Neuronal stem cell (in vitro differentiated cells): ENCODE measurements at regions not wholly inside any gene's neighbourhood (a gene's known extent, or its start where the extent isn't known, plus 50 kb on each side); places are given as distances from the start of the nearest gene placed in this dataset.
A peak's percentile ranks its signal among the peaks of the same experiment; 100 is the strongest.
"Not testable (repeated sequence)": the region's sequence is repeated elsewhere in the genome, so short reads cannot be mapped to it uniquely, and the experiment has no call there.

Experiments used
- DNase-seq: peaks from one replicate; pipeline ENCODE4 v3.0.0-alpha.2; 2013; ENCODE audit warnings: low spot score
- H2AFZ ChIP-seq: one replicate; pipeline ENCODE4 v1.6.1; 2013; ENCODE audit warnings: mild to moderate bottlenecking, low read length, inconsistent platforms
- H2AK5ac ChIP-seq: 2 replicates; pipeline ENCODE4 v1.6.1; 2013; ENCODE audit warnings: low read depth, mild to moderate bottlenecking, inconsistent platforms, low read length, moderate library complexity, mixed read lengths
- H2BK120ac ChIP-seq: 2 replicates; pipeline ENCODE4 v1.6.1; 2013; ENCODE audit warnings: low read depth, mild to moderate bottlenecking, inconsistent platforms, low read length, moderate library complexity, mixed read lengths
- H2BK12ac ChIP-seq: one replicate; pipeline ENCODE4 v1.6.1; 2013; ENCODE audit warnings: low read length, inconsistent platforms
- H2BK15ac ChIP-seq: 2 replicates; pipeline ENCODE4 v1.6.1; 2013; ENCODE audit warnings: mild to moderate bottlenecking, low read length, inconsistent platforms, mixed read lengths
- H2BK5ac ChIP-seq: one replicate; pipeline ENCODE4 v1.6.1; 2013; ENCODE audit warnings: inconsistent platforms, mild to moderate bottlenecking, low read length, moderate library complexity
- H3K14ac ChIP-seq: one replicate; pipeline ENCODE4 v1.6.1; 2013; ENCODE audit warnings: low read length, inconsistent platforms
- H3K18ac ChIP-seq: 2 replicates; pipeline ENCODE4 v1.6.1; 2013; ENCODE audit warnings: low read length, inconsistent platforms
- H3K23ac ChIP-seq: 2 replicates; pipeline ENCODE4 v1.6.1; 2013; ENCODE audit warnings: low read depth, mild to moderate bottlenecking, mixed read lengths, low read length, inconsistent platforms; ENCODE audit not compliant: poor library complexity
- H3K27ac ChIP-seq: replicated peaks from 3 replicates; pipeline ENCODE4 v1.5.1; 2013; ENCODE audit warnings: low read length, inconsistent platforms
- H3K27me3 ChIP-seq, 3 experiments: 2 replicates each; pipeline ENCODE4 v1.6.1; 2013; ENCODE audit warnings: low read length in 3 of 3, mild to moderate bottlenecking in 2 of 3, inconsistent platforms in 1 of 3, low read depth in 1 of 3, mixed read lengths in 1 of 3, moderate library complexity in 1 of 3; ENCODE audit not compliant: control insufficient read depth in 3 of 3, insufficient read depth in 3 of 3
- H3K36me3 ChIP-seq, 2 donors: replicated peaks in 1 of 2; 2 replicates each; pipeline ENCODE4 v1.6.1; 2013; ENCODE audit warnings: low read length in 2 of 2; ENCODE audit not compliant: control insufficient read depth in 2 of 2, insufficient read depth in 2 of 2
- H3K4ac ChIP-seq: 2 replicates; pipeline ENCODE4 v1.6.1; 2013; ENCODE audit warnings: inconsistent platforms, mild to moderate bottlenecking, low read length, moderate library complexity
- H3K4me1 ChIP-seq, 2 donors: 1 replicate in 1 of 2; 2 replicates in 1 of 2; pipeline ENCODE4 v1.6.1; 2013; ENCODE audit warnings: low read length in 2 of 2, low read depth in 1 of 2; ENCODE audit not compliant: control insufficient read depth in 2 of 2, insufficient read depth in 1 of 2
- H3K4me2 ChIP-seq: one replicate; pipeline ENCODE4 v1.6.1; 2013; ENCODE audit warnings: mild to moderate bottlenecking, low read length, inconsistent platforms; ENCODE audit not compliant: insufficient read depth, poor library complexity, severe bottlenecking
- H3K4me3 ChIP-seq, 2 donors: 2 replicates each; pipeline ENCODE4 v1.5.1; 2013; ENCODE audit warnings: low read length in 2 of 2, mild to moderate bottlenecking in 2 of 2, inconsistent platforms in 1 of 2, moderate library complexity in 1 of 2
- H3K79me1 ChIP-seq: one replicate; pipeline ENCODE4 v1.6.1; 2013; ENCODE audit warnings: low read depth, mild to moderate bottlenecking, inconsistent platforms, low read length, moderate library complexity
- H3K9ac ChIP-seq: one replicate; pipeline ENCODE4 v1.6.1; 2013; ENCODE audit warnings: mild to moderate bottlenecking, low read depth, low read length, inconsistent platforms; ENCODE audit not compliant: poor library complexity
- H3K9me3 ChIP-seq, 2 donors: replicated peaks in 1 of 2; 2 replicates each; pipeline versions ENCODE3 to v1.6.1; 2013; ENCODE audit warnings: low read length in 2 of 2, mild to moderate bottlenecking in 2 of 2, inconsistent platforms in 1 of 2, low read depth in 1 of 2, mixed read lengths in 1 of 2, moderate library complexity in 1 of 2; ENCODE audit not compliant: control insufficient read depth in 2 of 2, insufficient read depth in 1 of 2
- H4K8ac ChIP-seq: one replicate; pipeline ENCODE4 v1.6.1; 2013; ENCODE audit warnings: low read depth, mild to moderate bottlenecking, inconsistent platforms, low read length, moderate library complexity
- H4K91ac ChIP-seq: one replicate; pipeline ENCODE4 v1.6.1; 2013; ENCODE audit warnings: low read length, low read depth, mild to moderate bottlenecking, inconsistent platforms; ENCODE audit not compliant: poor library complexity
- WGBS, 2 donors: extraction: QIAGEN DNeasy Blood & Tissue Kit; methylation state at CpG; one replicate each; pipeline ENCODE4 v1.1.7; 2013; ENCODE audit warnings: missing lambda C conversion rate in 2 of 2, mixed read lengths in 1 of 2; ENCODE audit not compliant: insufficient read length in 2 of 2, insufficient replicate concordance in 1 of 2; ENCODE audit errors: extremely low coverage in 2 of 2; 5-methylcytosine and 5-hydroxymethylcytosine counted together

- H2AK5ac ChIP-seq: no peak overlapping the region
- no CpG with 5 or more reads among the region's 3 CpGs for WGBS, 2 donors
Measured at GRCh38 chr12:13534242-13534641, 337.7 kb downstream of the EMP1 start.

GRCh38 chr12:13530966-13531365 is 334.4 kb downstream of the EMP1 start:
- H3K23ac ChIP-seq: no peak overlapping the region
- no peak overlapping the region for H2AK5ac ChIP-seq
- H3K36me3 ChIP-seq: no peaks in the 10 kb centered on the region
- H4K8ac ChIP-seq: no peak overlapping the region
- H2BK120ac ChIP-seq: no peak overlapping the region
- H2BK15ac ChIP-seq: no peak overlapping the region
- H3K79me1 ChIP-seq: no peaks in the 10 kb centered on the region
- no peak overlapping the region for H4K91ac ChIP-seq
- WGBS, 2 donors: no CpG with 5 or more reads among the region's 7 CpGs
- H3K14ac ChIP-seq: no peak overlapping the region
- peaks cover 0 to 4% of the 10 kb centered on the region in 2 donors for H3K9me3 ChIP-seq
- no peak overlapping the region for H3K4ac ChIP-seq
- no peak overlapping the region for H3K9ac ChIP-seq
- H3K4me1 ChIP-seq: peaks cover 7 to 10% of the 10 kb centered on the region in 2 donors
- no peak overlapping the region for H3K27ac ChIP-seq
- no peak for DNase-seq
- H3K4me3 ChIP-seq: no peak overlapping the region
- H3K27me3 ChIP-seq: peaks cover 0 to 3% (median 0%) of the 10 kb centered on the region in 3 experiments
- H2AFZ ChIP-seq: no peak overlapping the region
- H3K4me2 ChIP-seq: no peak overlapping the region
- H3K18ac ChIP-seq: no peak overlapping the region
- no peak overlapping the region for H2BK12ac ChIP-seq
- H2BK5ac ChIP-seq: no peak overlapping the region

More at GRCh38 chr12:13534242-13534641, 337.7 kb downstream of the EMP1 start:
- Histone ChIP-seq H2AFZ (peak overlapping the region; percentile 95), H3K4me1 (peaks cover 5 to 7% of the 10 kb centered on the region in 2 donors), H2BK120ac (no peak overlapping the region), H3K27me3 (peaks cover 0 to 3% (median 0%) of the 10 kb centered on the region in 3 experiments), H2BK5ac (no peak overlapping the region), H3K4me3 (no peak overlapping the region), H3K4me2 (peak overlapping the region; percentile 37), H3K4ac (no peak overlapping the region), H3K27ac (no peak overlapping the region), H3K9ac (no peak overlapping the region), H3K9me3 (no peaks in the 10 kb centered on the region), H4K91ac (no peak overlapping the region), H4K8ac (no peak overlapping the region), H3K18ac (no peak overlapping the region), H2BK15ac (no peak overlapping the region), H3K36me3 (no peaks in the 10 kb centered on the region), H3K14ac (no peak overlapping the region), H2BK12ac (no peak overlapping the region), H3K79me1 (no peaks in the 10 kb centered on the region), H3K23ac (no peak overlapping the region)
- DNase-seq: no peak

- not testable (repeated sequence) for H3K23ac ChIP-seq
- no CpG with 5 or more reads among the region's 1 CpG for WGBS, 2 donors
- DNase-seq: peak; percentile 72
Measured at GRCh38 chr12:13526185-13526921, 329.8 kb downstream of the EMP1 start.

GRCh38 chr12:13523536-13524307 is 327.2 kb downstream of the EMP1 start:
- Histone ChIP-seq H2BK120ac (no peak overlapping the region), H2AFZ (peak overlapping the region; percentile 6), H3K4me3 (no peak overlapping the region), H3K36me3 (no peaks in the 10 kb centered on the region), H3K4me2 (no peak overlapping the region), H2BK15ac (no peak overlapping the region), H3K27ac (no peak overlapping the region), H3K14ac (no peak overlapping the region), H3K9ac (no peak overlapping the region), H3K9me3 (peaks cover 0 to 5% of the 10 kb centered on the region in 2 donors), H2BK12ac (no peak overlapping the region), H2AK5ac (no peak overlapping the region), H3K23ac (no peak overlapping the region), H3K4ac (no peak overlapping the region), H4K91ac (no peak overlapping the region), H3K4me1 (peaks cover 3 to 7% of the 10 kb centered on the region in 2 donors), H4K8ac (no peak overlapping the region), H3K18ac (no peak overlapping the region), H3K79me1 (no peaks in the 10 kb centered on the region), H3K27me3 (no peaks in the 10 kb centered on the region), H2BK5ac (no peak overlapping the region)
- WGBS, 2 donors: no CpG with 5 or more reads among the region's 4 CpGs
- DNase-seq: no peak

More at GRCh38 chr12:13526185-13526921, 329.8 kb downstream of the EMP1 start:
- H3K4me2 ChIP-seq, H4K8ac ChIP-seq, H3K36me3 ChIP-seq, H3K14ac ChIP-seq, H3K27me3 ChIP-seq, H3K79me1 ChIP-seq, H3K4ac ChIP-seq, H2AK5ac ChIP-seq, H2BK12ac ChIP-seq, H3K9me3 ChIP-seq, H2BK120ac ChIP-seq, H2BK15ac ChIP-seq, H2BK5ac ChIP-seq, H3K4me1 ChIP-seq, H3K4me3 ChIP-seq, H3K9ac ChIP-seq, H2AFZ ChIP-seq, H4K91ac ChIP-seq: not testable (repeated sequence)
- Histone ChIP-seq H3K27ac (peak overlapping the region; percentile 85), H3K18ac (peak overlapping the region; percentile 42)
